HepG2 (cell line): ENCODE measurements at regions not wholly inside any gene's neighbourhood (a gene's known extent, or its start where the extent isn't known, plus 50 kb on each side); places are given as distances from the start of the nearest gene placed in this dataset.

Experiments used
- ATAC-seq: fragments of 200-7000 bp; cut with Tn5 transposase; 3 replicates; pipeline ENCODE4 v1.9.1; 2020; ENCODE audit warnings: mild to moderate bottlenecking, moderate library complexity
- BruUV-seq: library from RNA; stranded (reverse); fragments of 400-500 nt; replicated peaks from 2 replicates; lab custom pipeline; 2021; lab: Mats Ljungman, UMichigan
- CTCF ChIA-PET: fragments of 300-600 bp; formaldehyde crosslinking; extraction: SDS; loops from one replicate; lab custom pipeline; 2021; ENCODE audit warnings: low total read pairs, inconsistent platforms, low intra/inter-chr PET ratio; lab: Yijun Ruan, JAX
- POLR2A ChIA-PET: fragments of 350-600 bp; sonication (Branson Sonifier 250); formaldehyde crosslinking; loops from one replicate; lab custom pipeline; 2020; ENCODE audit warnings: antibody characterized with exemption, inconsistent platforms; lab: Yijun Ruan, JAX
- DNase-seq: peaks from one replicate; pipeline ENCODE4 v3.0.0-alpha.2; 2015; ENCODE audit warnings: low spot score
- FAIRE-seq: peaks from 3 replicates; lab custom pipeline; 2011; peaks lifted over from hg19 to GRCh38; lab: Jason Lieb, UNC
- H2AFZ ChIP-seq: one replicate; pipeline ENCODE4 v1.6.1; 2011; ENCODE audit warnings: low read length, inconsistent platforms
- H3K27ac ChIP-seq: fragments of 300-600 bp; 3 replicates; pipeline ENCODE4 v1.8.0; 2011; ENCODE audit warnings: mixed run types, mild to moderate bottlenecking, mixed read lengths, low read length, inconsistent platforms; ENCODE audit not compliant: insufficient read depth; ENCODE audit errors: extremely low read length
- H3K27me3 ChIP-seq, 2 experiments: fragments of 200-600 bp in 1 of 2; 2 replicates in 1 of 2; 3 replicates in 1 of 2; pipeline versions ENCODE4 v1.6.0 to v1.8.0; 2011; ENCODE audit warnings: low read length in 2 of 2, mild to moderate bottlenecking in 2 of 2, moderate library complexity in 2 of 2, inconsistent platforms in 1 of 2; ENCODE audit not compliant: insufficient read depth in 2 of 2, control insufficient read depth in 1 of 2
- H3K36me3 ChIP-seq, 2 experiments: fragments of 200-600 bp in 1 of 2; replicated peaks in 1 of 2; 2 replicates in 1 of 2; 3 replicates in 1 of 2; pipeline versions ENCODE4 v1.5.1 to v1.8.0; 2011; ENCODE audit warnings: low read length in 2 of 2, inconsistent platforms in 1 of 2; ENCODE audit not compliant: insufficient read depth in 2 of 2, control insufficient read depth in 1 of 2
- H3K4me1 ChIP-seq: 2 replicates; pipeline ENCODE4 v1.5.1; 2012; ENCODE audit warnings: low read length, inconsistent platforms; ENCODE audit not compliant: insufficient read depth
- H3K4me2 ChIP-seq: 2 replicates; pipeline ENCODE4 v1.6.0; 2011; ENCODE audit warnings: low read depth, low read length, inconsistent platforms
- H3K4me3 ChIP-seq, 3 experiments: fragments of 200-600 bp in 1 of 3; sonication (generic), shearing (Covaris generic) in 1 of 3; replicated peaks in 1 of 3; 2 replicates each; pipeline ENCODE4 v1.5.1; 2011 to 2016; ENCODE audit warnings: low read length in 3 of 3, inconsistent platforms in 2 of 3, low read depth in 2 of 3, mild to moderate bottlenecking in 2 of 3, control low read depth in 1 of 3, mixed read lengths in 1 of 3; ENCODE audit not compliant: insufficient read depth in 1 of 3
- H3K79me2 ChIP-seq: one replicate; pipeline ENCODE4 v1.6.1; 2011; ENCODE audit warnings: low read length, inconsistent platforms; ENCODE audit not compliant: insufficient read depth
- H3K9ac ChIP-seq: 2 replicates; pipeline ENCODE4 v1.6.0; 2011; ENCODE audit warnings: mild to moderate bottlenecking, low read depth, low read length, inconsistent platforms; ENCODE audit not compliant: insufficient read depth
- H3K9me3 ChIP-seq: 2 replicates; pipeline ENCODE4 v1.5.1; 2012; ENCODE audit warnings: mild to moderate bottlenecking, low read length
- H4K20me1 ChIP-seq: 2 replicates; pipeline ENCODE4 v1.6.0; 2011; ENCODE audit warnings: inconsistent platforms, mild to moderate bottlenecking, low read length, moderate library complexity; ENCODE audit not compliant: insufficient read depth
- EEA1 ChIP-seq: sonication (generic); formaldehyde crosslinking; IDR thresholded peaks from 2 replicates; pipeline ENCODE4 v1.5.1; 2020; ENCODE audit warnings: mild to moderate bottlenecking, missing genetic modification reagents, borderline replicate concordance
- ELF3 ChIP-seq: IDR thresholded peaks from 2 replicates; pipeline ENCODE4 v1.6.1; 2016; ENCODE audit warnings: missing genetic modification reagents, missing compliant biosample characterization
- FIP1L1 ChIP-seq: fragments of 200-400 bp; formaldehyde crosslinking; IDR thresholded peaks from 2 replicates; pipeline ENCODE4 v1.6.1; 2018; ENCODE audit warnings: low read depth, mild to moderate bottlenecking, low read length, moderate library complexity, borderline replicate concordance; ENCODE audit not compliant: insufficient read depth
- ISX ChIP-seq: sonication (generic); formaldehyde crosslinking; conservative IDR thresholded peaks from 2 replicates; pipeline ENCODE4 v1.5.0; 2020; ENCODE audit warnings: missing genetic modification reagents
- MEIS2 ChIP-seq: sonication (generic); formaldehyde crosslinking; IDR thresholded peaks from 2 replicates; pipeline ENCODE4 v1.9.0; 2021; ENCODE audit warnings: mild to moderate bottlenecking, missing genetic modification reagents
- NCOA1 ChIP-seq: sonication (generic); formaldehyde crosslinking; IDR thresholded peaks from 2 replicates; pipeline ENCODE4 v1.9.0; 2021; ENCODE audit warnings: missing genetic modification reagents
- PAF1 ChIP-seq: IDR thresholded peaks from 2 replicates; pipeline ENCODE4 v1.6.1; 2016; ENCODE audit warnings: missing genetic modification reagents, missing compliant biosample characterization
- SOX13 ChIP-seq, 3 experiments: fragments of 450-650 bp in 1 of 3; sonication (generic) in 1 of 3; formaldehyde crosslinking in 1 of 3; IDR thresholded peaks in 2 of 3; conservative IDR thresholded peaks in 1 of 3; 2 replicates each; pipeline versions ENCODE4 v1.5.0 to v1.6.1; 2016 to 2020; ENCODE audit warnings: antibody characterized with exemption in 1 of 3, mild to moderate bottlenecking in 1 of 3, missing compliant biosample characterization in 1 of 3, missing genetic modification reagents in 1 of 3, moderate library complexity in 1 of 3
- TOE1 ChIP-seq: sonication (generic); formaldehyde crosslinking; IDR thresholded peaks from 2 replicates; pipeline ENCODE4 v1.4.0; 2020; ENCODE audit warnings: mild to moderate bottlenecking, missing genetic modification reagents
- ZNF12 ChIP-seq: sonication (generic); formaldehyde crosslinking; IDR thresholded peaks from 2 replicates; pipeline ENCODE4 v1.5.0; 2020; ENCODE audit warnings: missing genetic modification reagents
- ZNF281 ChIP-seq: sonication (generic); formaldehyde crosslinking; IDR thresholded peaks from 2 replicates; pipeline ENCODE4 v1.4.0; 2020; ENCODE audit warnings: missing genetic modification reagents, borderline replicate concordance
- ZNF619 ChIP-seq: sonication (generic); formaldehyde crosslinking; IDR thresholded peaks from 2 replicates; pipeline ENCODE4 v1.4.0; 2020; ENCODE audit warnings: mild to moderate bottlenecking, missing genetic modification reagents
- ZNF674 ChIP-seq: sonication (generic); formaldehyde crosslinking; IDR thresholded peaks from 2 replicates; pipeline ENCODE4 v1.5.0; 2020; ENCODE audit warnings: low read depth, mild to moderate bottlenecking, missing genetic modification reagents
- ZNF788 ChIP-seq: sonication (generic); formaldehyde crosslinking; IDR thresholded peaks from 2 replicates; pipeline ENCODE4 v1.5.0; 2020; ENCODE audit warnings: mild to moderate bottlenecking, missing genetic modification reagents, borderline replicate concordance
- ZNF878 ChIP-seq: sonication (generic); formaldehyde crosslinking; IDR thresholded peaks from 2 replicates; pipeline ENCODE4 v1.8.1; 2023; ENCODE audit warnings: mild to moderate bottlenecking, missing genetic modification reagents, moderate library complexity
- WGBS: methylation state at CpG from one replicate; pipeline ENCODE4 v1.1.6; 2017; ENCODE audit warnings: low lambda C conversion rate; 5-methylcytosine and 5-hydroxymethylcytosine counted together
- in situ Hi-C: cut with HindIII; loops from 2 replicates; pipeline ENCODE4 v1.10.0; 2017; ENCODE audit warnings: low pct_unique_long_range_greater_than_20kb; ENCODE audit not compliant: extremely low pct_ligation_motif_present
- intact Hi-C: fragments of 100-400 bp; cut with micrococcal nuclease; formaldehyde crosslinking; loops from one replicate; pipeline ENCODE4 v1.10.0; 2022; ENCODE audit not compliant: unreplicated experiment
- TF ChIP-seq, protein P1 (sequence below): IDR thresholded peaks from 2 replicates; pipeline ENCODE4 v1.6.1; 2016
- TF ChIP-seq, protein P2 (sequence below): sonication (generic); formaldehyde crosslinking; conservative IDR thresholded peaks from 2 replicates; pipeline ENCODE4 v1.5.0; 2020; ENCODE audit warnings: missing genetic modification reagents

DNA sequence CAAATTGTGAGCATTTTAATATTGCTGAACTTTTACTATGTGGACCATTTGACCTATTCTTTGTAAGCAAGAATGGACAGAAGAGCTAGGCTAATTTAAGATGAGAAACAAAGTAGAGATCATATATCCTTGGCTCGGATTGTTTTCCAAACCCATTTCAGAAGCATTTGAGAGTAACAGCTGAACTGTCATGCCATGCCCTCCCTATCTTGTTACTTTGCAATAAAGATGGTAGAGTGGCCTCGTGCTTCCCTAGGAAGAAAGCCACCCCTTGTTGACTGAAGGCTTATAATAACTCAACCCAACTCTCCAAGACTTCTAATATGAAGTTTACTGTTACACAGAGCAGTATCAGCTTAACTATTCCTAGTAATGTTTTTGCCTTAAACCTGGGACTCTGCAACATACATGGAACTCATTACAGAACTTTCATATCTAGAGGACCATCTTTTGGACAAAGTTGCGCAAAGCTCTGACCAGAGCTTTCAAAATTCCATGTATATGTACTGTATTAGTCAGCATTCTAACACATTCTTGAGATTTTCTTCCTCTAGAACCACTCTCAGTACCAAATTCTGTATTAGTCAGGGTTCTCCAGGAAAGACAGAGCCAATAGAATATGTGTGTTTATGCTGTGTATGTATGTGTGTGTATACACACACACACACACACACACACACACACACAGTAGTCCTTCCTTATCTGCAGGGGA, 68.7 kb downstream of the ADAMTS1 start:
- Histone ChIP-seq H3K79me2 (no peaks in the 10 kb centered on the region), H3K4me3 (no peak overlapping the region), H3K36me3 (no peaks in the 10 kb centered on the region), H3K9ac (no peak overlapping the region), H4K20me1 (no peaks in the 10 kb centered on the region), H3K9me3 (peaks cover 26% of the 10 kb centered on the region), H2AFZ (no peak overlapping the region), H3K4me1 (no peaks in the 10 kb centered on the region), H3K27me3 (no peaks in the 10 kb centered on the region), H3K27ac (no peak overlapping the region), H3K4me2 (no peak overlapping the region)
- intact Hi-C loops (no loop called here), in situ Hi-C loops (no loop called here)
- DNase-seq (no peak), FAIRE-seq (no peak), ATAC-seq (no peak)
- TF ChIP-seq NCOA1 (CRISPR knock-in tag) (no peak), SOX13 (IDR thresholded peaks at IDR 0.05) (no peak), SOX13 (CRISPR knock-in tag; conservative IDR thresholded peaks at IDR 0.05 in 1 of 2, IDR thresholded peaks at IDR 0.05 in 1 of 2) (no peak), TOE1 (CRISPR knock-in tag) (no peak), ISX (CRISPR knock-in tag) (no peak), ZNF281 (no peak), ZNF788 (no peak), ZNF878 (CRISPR knock-in tag) (no peak), MEIS2 (no peak), ELF3 (CRISPR knock-in tag) (no peak), FIP1L1 (no peak), ZNF619 (no peak), PAF1 (CRISPR knock-in tag) (no peak), ZNF12 (no peak), ZNF674 (CRISPR knock-in tag) (no peak), EEA1 (no peak)
- TF ChIP-seq, protein P1, sequence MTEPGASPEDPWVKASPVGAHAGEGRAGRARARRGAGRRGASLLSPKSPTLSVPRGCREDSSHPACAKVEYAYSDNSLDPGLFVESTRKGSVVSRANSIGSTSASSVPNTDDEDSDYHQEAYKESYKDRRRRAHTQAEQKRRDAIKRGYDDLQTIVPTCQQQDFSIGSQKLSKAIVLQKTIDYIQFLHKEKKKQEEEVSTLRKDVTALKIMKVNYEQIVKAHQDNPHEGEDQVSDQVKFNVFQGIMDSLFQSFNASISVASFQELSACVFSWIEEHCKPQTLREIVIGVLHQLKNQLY (CRISPR knock-in tag) = no peak
- TF ChIP-seq, protein P2, sequence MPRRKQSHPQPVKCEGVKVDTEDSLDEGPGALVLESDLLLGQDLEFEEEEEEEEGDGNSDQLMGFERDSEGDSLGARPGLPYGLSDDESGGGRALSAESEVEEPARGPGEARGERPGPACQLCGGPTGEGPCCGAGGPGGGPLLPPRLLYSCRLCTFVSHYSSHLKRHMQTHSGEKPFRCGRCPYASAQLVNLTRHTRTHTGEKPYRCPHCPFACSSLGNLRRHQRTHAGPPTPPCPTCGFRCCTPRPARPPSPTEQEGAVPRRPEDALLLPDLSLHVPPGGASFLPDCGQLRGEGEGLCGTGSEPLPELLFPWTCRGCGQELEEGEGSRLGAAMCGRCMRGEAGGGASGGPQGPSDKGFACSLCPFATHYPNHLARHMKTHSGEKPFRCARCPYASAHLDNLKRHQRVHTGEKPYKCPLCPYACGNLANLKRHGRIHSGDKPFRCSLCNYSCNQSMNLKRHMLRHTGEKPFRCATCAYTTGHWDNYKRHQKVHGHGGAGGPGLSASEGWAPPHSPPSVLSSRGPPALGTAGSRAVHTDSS (CRISPR knock-in tag) = no peak
- BruUV-seq = no TSS peak
- ChIA-PET CTCF (no interaction called here), POLR2A (no interaction called here)
- 2% methylated on average over 3 of the region's 3 CpGs for WGBS
